Omental fat pad (tissue), 3 donors: ENCODE measurements at regions not wholly inside any gene's neighbourhood (a gene's known extent, or its start where the extent isn't known, plus 50 kb on each side); places are given as distances from the start of the nearest gene placed in this dataset.

Experiments
- ATAC-seq: fragments of 150-250 bp; one replicate; pipeline ENCODE4 v1.9.1; 2016; ENCODE audit warnings: mild to moderate bottlenecking, moderate library complexity; ENCODE audit not compliant: low FRiP score
- DNase-seq: peaks from one replicate; pipeline ENCODE4 v3.0.0-alpha.2; 2019; ENCODE audit warnings: low spot score
- CTCF ChIP-seq, 3 donors: fragments of 450-650 bp; IDR thresholded peaks; one replicate each; pipeline ENCODE4 v1.5.1; 2016 to 2017; ENCODE audit warnings: antibody characterized with exemption in 3 of 3, mild to moderate bottlenecking in 3 of 3, moderate library complexity in 2 of 3

GRCh38 chr20:56820984-56821383, 191.9 kb downstream of the TFAP2C start:
- DNase-seq (no peak), ATAC-seq (no peak)
- TF ChIP-seq CTCF (IDR thresholded peaks at IDR 0.05): no peak

GRCh38 chr20:56826306-56826704, 197.2 kb downstream of the TFAP2C start:
- no peak for TF ChIP-seq CTCF (IDR thresholded peaks at IDR 0.05)
- no peak for DNase-seq
- ATAC-seq: no peak

GRCh38 chr20:56826705-56827665, 197.9 kb downstream of the TFAP2C start:
- DNase-seq (no peak), ATAC-seq (peak; percentile 95)
- no peak for TF ChIP-seq CTCF (IDR thresholded peaks at IDR 0.05)

GRCh38 chr20:56827763-56828162, 198.7 kb downstream of the TFAP2C start:
- DNase-seq (no peak), ATAC-seq (no peak)
- no peak for TF ChIP-seq CTCF (IDR thresholded peaks at IDR 0.05)

GRCh38 chr20:56828402-56828801, 199.3 kb downstream of the TFAP2C start:
- no peak for ATAC-seq

GRCh38 chr20:56829788-56830385, 200.8 kb downstream of the TFAP2C start:
- TF ChIP-seq CTCF (IDR thresholded peaks at IDR 0.05): no peak
- no peak for ATAC-seq
- DNase-seq: no peak

More at GRCh38 chr20:56828402-56828801, 199.3 kb downstream of the TFAP2C start:
- no peak for TF ChIP-seq CTCF (IDR thresholded peaks at IDR 0.05)
- DNase-seq: no peak
